ENCODE measurements at regions not wholly inside any gene's neighbourhood (a gene's known extent, or its start where the extent isn't known, plus 50 kb on each side); places are given as distances from the start of the nearest gene placed in this dataset.
A peak's percentile ranks its signal among the peaks of the same experiment; 100 is the strongest.
"Not testable (repeated sequence)": the region's sequence is repeated elsewhere in the genome, so short reads cannot be mapped to it uniquely, and the experiment has no call there.

DNA sequence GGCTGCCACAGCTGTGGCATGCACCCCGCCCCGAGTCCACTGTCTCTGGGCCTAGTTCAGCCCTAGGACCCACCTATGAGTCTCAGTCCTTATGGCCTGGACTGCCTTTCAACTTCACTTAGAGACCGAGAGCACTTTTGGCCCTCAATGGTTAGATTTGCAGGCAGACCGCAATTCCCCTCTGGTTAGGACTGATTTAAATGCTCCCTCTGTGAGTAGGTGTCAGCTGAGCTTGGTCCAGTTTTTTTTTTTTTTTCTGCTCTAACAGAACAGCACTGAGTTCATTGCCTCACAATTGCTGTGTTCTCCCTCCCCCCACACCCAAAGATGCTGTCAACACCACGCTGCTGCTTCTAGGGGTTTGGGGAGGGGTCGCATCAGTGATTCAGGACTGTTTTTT, 143.2 kb downstream of the BMP15 start:
- TF ChIP-seq, protein P1, sequence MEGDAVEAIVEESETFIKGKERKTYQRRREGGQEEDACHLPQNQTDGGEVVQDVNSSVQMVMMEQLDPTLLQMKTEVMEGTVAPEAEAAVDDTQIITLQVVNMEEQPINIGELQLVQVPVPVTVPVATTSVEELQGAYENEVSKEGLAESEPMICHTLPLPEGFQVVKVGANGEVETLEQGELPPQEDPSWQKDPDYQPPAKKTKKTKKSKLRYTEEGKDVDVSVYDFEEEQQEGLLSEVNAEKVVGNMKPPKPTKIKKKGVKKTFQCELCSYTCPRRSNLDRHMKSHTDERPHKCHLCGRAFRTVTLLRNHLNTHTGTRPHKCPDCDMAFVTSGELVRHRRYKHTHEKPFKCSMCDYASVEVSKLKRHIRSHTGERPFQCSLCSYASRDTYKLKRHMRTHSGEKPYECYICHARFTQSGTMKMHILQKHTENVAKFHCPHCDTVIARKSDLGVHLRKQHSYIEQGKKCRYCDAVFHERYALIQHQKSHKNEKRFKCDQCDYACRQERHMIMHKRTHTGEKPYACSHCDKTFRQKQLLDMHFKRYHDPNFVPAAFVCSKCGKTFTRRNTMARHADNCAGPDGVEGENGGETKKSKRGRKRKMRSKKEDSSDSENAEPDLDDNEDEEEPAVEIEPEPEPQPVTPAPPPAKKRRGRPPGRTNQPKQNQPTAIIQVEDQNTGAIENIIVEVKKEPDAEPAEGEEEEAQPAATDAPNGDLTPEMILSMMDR (IDR thresholded peaks at IDR 0.05; ENCODE audit: low read depth, low read length), result no peak
- no peak overlapping the region for H3K4me3 ChIP-seq (ENCODE audit: low read depth, low read length)

DNA sequence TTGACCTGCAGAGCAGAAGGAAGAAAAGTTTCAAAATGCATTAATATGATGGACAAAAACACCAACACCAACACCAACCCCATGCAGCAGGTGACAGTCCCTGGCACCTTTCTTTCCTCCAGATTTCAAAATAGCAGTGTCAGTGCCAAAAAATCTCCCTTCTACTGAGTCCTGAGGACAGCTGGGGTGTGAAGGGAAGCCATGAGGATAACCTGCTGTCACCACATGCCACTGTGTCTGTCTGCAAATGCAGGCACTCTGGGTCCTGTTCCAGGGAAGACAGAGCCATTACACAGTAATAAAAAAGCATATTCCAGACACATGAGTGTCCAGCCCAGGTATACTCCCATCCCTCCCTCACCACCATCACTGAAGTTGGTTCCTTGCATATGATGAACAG, 187.5 kb downstream of the BMP15 start:
- TF ChIP-seq, protein P1 (IDR thresholded peaks at IDR 0.05; ENCODE audit: low read depth, low read length), result no peak
- no peak overlapping the region for H3K4me3 ChIP-seq (ENCODE audit: low read depth, low read length)

DNA sequence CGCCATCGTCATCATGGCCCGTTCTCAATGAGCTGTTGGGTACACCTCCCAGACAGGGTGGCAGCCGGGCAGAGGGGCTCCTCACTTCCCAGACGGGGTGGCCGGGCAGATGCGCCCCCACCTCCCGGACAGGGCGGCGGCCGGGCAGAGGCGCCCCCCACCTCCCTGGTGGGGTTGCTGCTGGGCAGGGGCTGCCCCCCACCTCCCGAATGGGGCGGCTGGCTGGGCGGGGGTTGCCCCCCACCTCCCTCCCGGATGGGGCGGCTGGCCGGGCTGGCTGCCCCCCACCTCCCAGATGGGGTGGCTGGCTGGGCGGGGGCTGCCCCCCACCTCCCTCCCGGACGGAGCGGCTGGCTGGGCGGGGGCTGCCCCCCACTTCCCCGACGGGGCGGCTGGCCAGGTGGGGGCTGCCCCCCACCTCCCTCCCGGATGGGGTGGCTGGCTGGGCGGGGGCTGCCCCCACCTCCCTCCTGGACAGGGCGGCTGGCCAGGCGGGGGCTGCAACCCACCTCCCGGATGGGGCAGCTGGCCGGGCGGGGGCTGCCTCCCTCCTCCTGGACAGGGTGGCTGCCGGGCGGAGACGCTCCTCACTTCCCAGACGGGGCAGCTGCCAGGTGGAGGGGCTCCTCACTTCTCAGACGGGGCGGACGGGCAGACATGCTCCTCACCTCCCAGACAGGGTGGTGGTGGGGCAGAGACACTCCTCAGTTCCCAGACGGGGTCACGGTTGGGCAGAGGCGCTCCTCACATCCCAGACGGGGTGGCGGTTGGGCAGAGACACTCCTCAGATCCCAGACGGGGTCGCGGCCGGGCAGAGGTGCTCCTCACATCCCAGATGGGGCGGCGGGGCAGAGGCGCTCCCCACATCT, 208.8 kb downstream of the BMP15 start:
- not testable (repeated sequence) for H3K4me3 ChIP-seq (ENCODE audit: low read depth, low read length)

DNA sequence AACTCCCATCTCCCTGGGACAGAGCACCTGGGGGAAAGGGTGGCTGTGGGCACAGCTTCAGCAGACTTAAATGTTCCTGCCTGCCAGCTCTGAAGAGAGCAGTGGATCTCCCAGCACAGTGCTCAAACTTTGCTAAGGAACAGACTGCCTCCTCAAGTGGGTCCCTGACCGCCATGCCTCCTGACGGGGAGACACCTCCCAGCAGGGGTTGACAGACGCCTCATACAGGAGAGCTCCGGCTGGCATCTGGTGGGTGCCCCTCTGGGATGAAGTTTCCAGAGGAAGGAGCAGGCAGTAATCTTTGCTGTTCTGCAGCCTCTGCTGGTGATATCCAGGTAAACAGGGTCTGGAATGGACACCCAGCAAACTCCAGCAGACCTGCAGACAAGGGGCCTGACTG, 206.9 kb upstream of the NUDT10 start:
- H3K4me3 ChIP-seq (ENCODE audit: low read depth, low read length), result not testable (repeated sequence)

DNA sequence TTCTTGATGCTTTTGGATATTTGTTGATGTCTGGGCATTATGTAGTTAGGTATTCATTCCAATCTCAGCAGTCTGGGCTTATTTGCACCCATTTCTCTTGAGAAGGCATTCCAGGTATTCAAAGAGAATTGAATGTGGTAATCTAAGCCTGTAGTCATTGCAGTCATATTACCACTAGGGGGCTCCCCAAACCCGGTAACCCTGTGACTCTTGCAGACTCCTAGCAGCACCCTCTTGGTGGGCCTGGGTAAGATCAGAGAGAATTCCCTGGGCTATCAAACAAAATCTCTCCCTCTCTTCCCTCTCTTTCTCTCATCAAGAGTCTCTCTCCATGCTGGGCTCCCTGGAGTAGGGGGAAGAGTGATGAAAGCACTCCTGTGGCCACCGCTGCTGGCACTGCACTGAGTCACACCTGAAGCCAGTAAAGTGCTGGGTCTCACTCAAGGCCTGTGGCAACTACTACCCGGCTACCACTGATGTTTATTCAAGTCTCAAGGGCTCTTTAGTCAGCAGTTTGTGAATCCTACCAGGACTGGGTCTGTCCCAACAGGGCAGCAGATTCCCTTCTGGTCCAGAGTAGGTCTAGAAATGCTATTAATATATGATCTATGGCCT, 187.7 kb upstream of the NUDT10 start:
- TF ChIP-seq, protein P1 (IDR thresholded peaks at IDR 0.05; ENCODE audit: low read depth, low read length), result peak; percentile 44
- H3K4me3 ChIP-seq (ENCODE audit: low read depth, low read length), result no peak overlapping the region

DNA sequence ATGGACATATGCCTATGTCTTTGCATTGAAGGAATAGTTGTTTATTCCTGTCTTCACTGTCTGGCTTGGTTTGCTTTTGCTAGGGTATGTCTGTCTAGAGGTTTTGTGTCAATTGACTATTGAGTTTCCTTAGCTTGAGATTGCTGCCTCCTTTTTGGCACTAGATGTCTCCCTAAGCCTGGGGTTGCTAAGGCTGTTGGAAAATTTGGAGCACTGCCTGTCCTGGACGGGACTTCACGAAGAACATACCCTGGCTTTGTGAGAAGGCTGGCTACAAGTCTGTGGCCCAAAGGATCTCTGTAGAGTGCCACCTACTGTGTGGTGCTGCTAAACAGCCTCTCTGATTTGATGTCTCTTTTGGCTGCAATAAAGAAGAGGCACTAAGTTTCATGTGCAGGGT, 183.8 kb upstream of the NUDT10 start:
- TF ChIP-seq, protein P1 (IDR thresholded peaks at IDR 0.05; ENCODE audit: low read depth, low read length), result no peak
- no peak overlapping the region for H3K4me3 ChIP-seq (ENCODE audit: low read depth, low read length)

DNA sequence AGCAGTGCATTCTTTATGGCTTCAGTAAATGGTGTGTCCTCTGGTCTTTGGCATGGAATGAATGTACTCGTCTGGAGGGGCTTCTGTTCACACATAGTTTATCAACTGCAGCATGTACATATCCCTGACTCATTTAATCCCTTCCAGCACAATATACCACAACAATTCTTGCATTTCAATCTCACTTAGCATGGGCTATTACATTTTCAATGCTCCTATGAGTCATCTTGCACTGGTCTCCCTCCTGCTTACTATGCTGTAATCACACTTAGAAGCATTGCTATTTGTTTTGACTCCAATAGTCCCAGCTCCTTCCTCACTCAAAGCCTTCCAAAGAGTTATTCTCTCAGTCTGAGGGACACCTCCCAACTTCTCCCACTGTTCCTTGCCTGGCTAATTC, 180.9 kb upstream of the NUDT10 start:
- no peak overlapping the region for H3K4me3 ChIP-seq (ENCODE audit: low read depth, low read length)
- TF ChIP-seq, protein P1 (IDR thresholded peaks at IDR 0.05; ENCODE audit: low read depth, low read length), result no peak

DNA sequence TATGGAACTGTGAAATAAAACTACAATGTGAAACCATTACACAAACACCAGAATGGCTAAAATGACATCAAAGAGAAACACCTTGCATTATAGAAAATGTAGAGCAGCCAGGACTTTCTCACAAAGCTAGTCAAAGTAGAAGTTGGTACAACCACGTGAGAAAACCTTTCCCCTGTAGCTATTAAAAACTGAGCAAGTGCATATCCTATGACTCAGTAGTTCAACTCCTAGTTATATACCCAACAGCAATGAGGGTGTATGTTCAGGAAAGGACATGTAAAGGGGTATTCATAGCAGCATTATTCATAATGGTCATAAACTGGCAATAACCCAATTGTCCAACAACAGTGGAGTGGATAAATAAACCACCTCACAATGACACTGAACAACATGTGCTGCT, 177.5 kb upstream of the NUDT10 start:
- no peak overlapping the region for H3K4me3 ChIP-seq (ENCODE audit: low read depth, low read length)
- TF ChIP-seq, protein P1 (IDR thresholded peaks at IDR 0.05; ENCODE audit: low read depth, low read length), result no peak
